ENCODE measurements at regions not wholly inside any gene's neighbourhood (a gene's known extent, or its start where the extent isn't known, plus 50 kb on each side); places are given as distances from the start of the nearest gene placed in this dataset.
"Not testable (repeated sequence)": the region's sequence is repeated elsewhere in the genome, so short reads cannot be mapped to it uniquely, and the experiment has no call there.

- Histone ChIP-seq H3K36me3 (ENCODE audit: control insufficient read depth, low read depth, low read length) (no peaks in the 10 kb centered on the region), H3K4me1 (ENCODE audit: control insufficient read depth, low read depth, low read length) (peaks cover 4% of the 10 kb centered on the region), H3K27me3 (ENCODE audit: control insufficient read depth, insufficient read depth, low read length) (no peaks in the 10 kb centered on the region), H3K9me3 (ENCODE audit: control insufficient read depth, low read depth, low read length) (no peaks in the 10 kb centered on the region), H3K4me3 (ENCODE audit: low read length) (no peak overlapping the region), H3K27ac (ENCODE audit: low read length) (no peak overlapping the region), H3K9ac (ENCODE audit: low read length) (no peak overlapping the region)
Measured at GRCh38 chr6:4265740-4266139, 130.4 kb upstream of the ECI2 start.

DNA sequence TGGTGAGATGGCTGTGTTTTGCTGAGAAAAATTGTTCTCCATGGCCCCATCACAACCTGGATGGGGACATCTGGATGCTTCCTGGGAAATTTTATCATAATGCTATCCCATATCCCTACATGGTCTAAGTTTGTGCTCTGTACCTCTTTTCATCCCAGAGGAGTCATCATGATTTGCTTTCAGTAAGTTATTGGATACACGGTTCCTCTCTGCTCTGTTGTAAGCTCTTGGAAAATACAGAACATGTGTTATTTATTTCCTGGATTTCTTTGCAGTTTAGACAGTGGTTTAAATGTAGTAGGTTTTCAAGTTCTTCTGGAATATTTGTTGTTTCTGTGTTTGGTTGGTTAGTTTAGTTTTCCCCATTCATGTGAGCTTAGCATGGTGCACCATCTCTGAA is 129.2 kb upstream of the ECI2 start:
- Histone ChIP-seq H3K27me3 (ENCODE audit: control insufficient read depth, insufficient read depth, low read length) (no peaks in the 10 kb centered on the region), H3K9me3 (ENCODE audit: control insufficient read depth, low read depth, low read length) (no peaks in the 10 kb centered on the region), H3K36me3 (ENCODE audit: control insufficient read depth, low read depth, low read length) (no peaks in the 10 kb centered on the region), H3K4me3 (ENCODE audit: low read length) (no peak overlapping the region), H3K27ac (ENCODE audit: low read length) (no peak overlapping the region), H3K4me1 (ENCODE audit: control insufficient read depth, low read depth, low read length) (peaks cover 4% of the 10 kb centered on the region), H3K9ac (ENCODE audit: low read length) (no peak overlapping the region)

- peaks cover 4% of the 10 kb centered on the region for H3K4me1 ChIP-seq (ENCODE audit: control insufficient read depth, low read depth, low read length)
- H3K9me3 ChIP-seq (ENCODE audit: control insufficient read depth, low read depth, low read length) = no peaks in the 10 kb centered on the region
- no peak overlapping the region for H3K4me3 ChIP-seq (ENCODE audit: low read length)
- no peaks in the 10 kb centered on the region for H3K36me3 ChIP-seq (ENCODE audit: control insufficient read depth, low read depth, low read length)
- no peak overlapping the region for H3K27ac ChIP-seq (ENCODE audit: low read length)
- no peaks in the 10 kb centered on the region for H3K27me3 ChIP-seq (ENCODE audit: control insufficient read depth, insufficient read depth, low read length)
- no peak overlapping the region for H3K9ac ChIP-seq (ENCODE audit: low read length)
Measured at GRCh38 chr6:4264081-4264480, 128.7 kb upstream of the ECI2 start.

DNA sequence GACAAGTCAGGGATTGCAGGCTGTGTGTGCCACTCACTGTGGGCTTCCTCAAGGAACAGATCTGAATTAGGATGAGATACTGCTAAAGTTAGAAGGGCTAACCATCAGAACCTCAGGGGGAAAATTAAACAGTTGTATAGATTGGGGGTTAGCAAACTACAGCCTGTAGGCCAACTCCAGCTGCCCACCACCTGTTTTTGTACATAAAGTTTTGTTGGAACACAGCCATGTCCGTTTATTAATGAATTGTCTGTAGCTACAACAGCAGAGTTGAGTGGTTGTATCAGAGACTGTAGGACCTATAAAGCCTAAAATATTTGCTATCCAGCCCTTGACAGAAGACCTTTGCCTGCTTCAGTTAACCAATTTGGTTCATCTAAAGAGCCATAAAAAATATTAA is 127.2 kb upstream of the ECI2 start:
- no peak overlapping the region for H3K9ac ChIP-seq (ENCODE audit: low read length)
- H3K9me3 ChIP-seq (ENCODE audit: control insufficient read depth, low read depth, low read length) = no peaks in the 10 kb centered on the region
- H3K36me3 ChIP-seq (ENCODE audit: control insufficient read depth, low read depth, low read length) = no peaks in the 10 kb centered on the region
- H3K4me1 ChIP-seq (ENCODE audit: control insufficient read depth, low read depth, low read length) = peaks cover 4% of the 10 kb centered on the region
- no peak overlapping the region for H3K27ac ChIP-seq (ENCODE audit: low read length)
- no peak overlapping the region for H3K4me3 ChIP-seq (ENCODE audit: low read length)
- H3K27me3 ChIP-seq (ENCODE audit: control insufficient read depth, insufficient read depth, low read length) = no peaks in the 10 kb centered on the region

- no peak overlapping the region for H3K27ac ChIP-seq (ENCODE audit: low read length)
- no peak overlapping the region for H3K9ac ChIP-seq (ENCODE audit: low read length)
- H3K27me3 ChIP-seq (ENCODE audit: control insufficient read depth, insufficient read depth, low read length) = no peaks in the 10 kb centered on the region
- no peaks in the 10 kb centered on the region for H3K36me3 ChIP-seq (ENCODE audit: control insufficient read depth, low read depth, low read length)
- H3K9me3 ChIP-seq (ENCODE audit: control insufficient read depth, low read depth, low read length) = no peaks in the 10 kb centered on the region
- H3K4me1 ChIP-seq (ENCODE audit: control insufficient read depth, low read depth, low read length) = no peaks in the 10 kb centered on the region
- H3K4me3 ChIP-seq (ENCODE audit: low read length) = no peak overlapping the region
Measured at GRCh38 chr6:4259391-4259790, 124.0 kb upstream of the ECI2 start.

DNA sequence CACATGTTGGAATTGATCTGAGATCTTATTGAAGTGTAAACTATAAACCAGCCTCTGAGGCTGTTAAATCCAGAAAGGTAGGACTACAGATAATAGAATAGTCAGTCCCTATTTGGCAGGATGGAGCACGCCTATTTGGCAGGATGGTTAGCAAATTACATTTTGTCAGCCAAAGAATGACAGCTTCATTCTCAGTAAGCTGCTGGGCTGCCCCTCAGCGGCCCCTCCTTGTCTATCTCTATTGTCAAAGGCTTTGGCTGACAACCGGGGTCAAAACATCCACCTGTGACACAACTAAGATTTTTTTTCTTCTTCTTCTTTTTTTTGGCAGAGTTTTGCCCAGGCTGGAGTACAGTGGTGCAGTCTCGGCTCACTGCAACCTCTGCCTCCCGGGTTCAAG is 123.4 kb upstream of the ECI2 start:
- Histone ChIP-seq H3K9me3 (ENCODE audit: control insufficient read depth, low read depth, low read length) (no peaks in the 10 kb centered on the region), H3K27ac (ENCODE audit: low read length) (no peak overlapping the region), H3K9ac (ENCODE audit: low read length) (no peak overlapping the region), H3K4me3 (ENCODE audit: low read length) (no peak overlapping the region), H3K4me1 (ENCODE audit: control insufficient read depth, low read depth, low read length) (no peaks in the 10 kb centered on the region), H3K27me3 (ENCODE audit: control insufficient read depth, insufficient read depth, low read length) (no peaks in the 10 kb centered on the region), H3K36me3 (ENCODE audit: control insufficient read depth, low read depth, low read length) (no peaks in the 10 kb centered on the region)

DNA sequence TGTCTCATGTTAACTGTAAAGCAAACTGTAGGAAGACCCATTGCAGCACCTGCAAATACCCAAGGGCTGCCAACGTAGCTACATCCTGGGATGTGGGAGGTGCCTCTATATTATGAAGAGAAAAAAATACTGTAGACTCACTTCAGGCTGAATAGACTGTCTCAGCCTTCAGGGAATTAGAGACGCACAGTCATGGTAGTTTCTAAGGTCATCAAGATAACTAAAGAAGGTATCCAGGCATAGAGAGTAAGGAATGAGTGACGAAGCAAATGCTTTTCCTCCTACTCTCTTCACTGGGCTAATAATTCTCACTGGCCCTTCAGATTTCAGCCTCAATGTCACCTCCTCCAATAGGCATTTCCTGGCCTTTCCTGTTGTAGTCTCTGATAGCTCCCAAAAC is 121.6 kb upstream of the ECI2 start:
- no peak overlapping the region for H3K27ac ChIP-seq (ENCODE audit: low read length)
- no peaks in the 10 kb centered on the region for H3K4me1 ChIP-seq (ENCODE audit: control insufficient read depth, low read depth, low read length)
- H3K4me3 ChIP-seq (ENCODE audit: low read length) = no peak overlapping the region
- H3K9ac ChIP-seq (ENCODE audit: low read length) = no peak overlapping the region
- no peaks in the 10 kb centered on the region for H3K27me3 ChIP-seq (ENCODE audit: control insufficient read depth, insufficient read depth, low read length)
- H3K9me3 ChIP-seq (ENCODE audit: control insufficient read depth, low read depth, low read length) = no peaks in the 10 kb centered on the region
- H3K36me3 ChIP-seq (ENCODE audit: control insufficient read depth, low read depth, low read length) = no peaks in the 10 kb centered on the region

DNA sequence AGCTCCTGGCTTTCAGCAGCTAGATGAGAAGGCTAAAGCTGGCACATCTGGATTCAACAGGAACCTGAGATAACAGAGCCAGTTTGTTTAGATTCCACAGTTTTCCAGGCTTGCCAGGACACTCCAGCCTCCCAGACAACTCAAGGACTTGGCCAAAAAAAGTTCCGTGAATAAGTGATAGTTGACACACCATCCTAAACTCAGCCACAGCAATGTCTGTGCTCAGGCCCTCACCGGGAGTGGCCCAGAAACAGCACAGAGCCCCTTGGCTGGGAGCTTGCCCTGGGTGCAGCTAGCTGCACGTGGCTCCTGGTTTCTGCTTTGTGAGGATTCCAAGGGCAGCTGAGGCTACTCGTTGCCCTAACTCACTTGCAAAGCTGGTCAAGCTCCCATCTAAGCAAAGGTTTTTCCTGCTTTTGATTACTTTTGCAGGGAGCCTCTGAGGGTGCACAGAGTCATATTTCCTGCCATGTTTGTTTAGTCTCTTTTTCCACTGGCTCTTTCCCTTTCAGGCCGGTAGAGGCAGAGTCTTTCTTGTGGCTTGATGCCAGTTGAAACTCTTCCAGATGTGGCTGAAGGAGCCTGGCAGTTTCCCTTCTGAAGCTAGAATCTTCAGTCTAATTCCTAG is 118.3 kb upstream of the ECI2 start:
- H3K9me3 ChIP-seq (ENCODE audit: control insufficient read depth, low read depth, low read length) = no peaks in the 10 kb centered on the region
- no peak overlapping the region for H3K27ac ChIP-seq (ENCODE audit: low read length)
- H3K4me1 ChIP-seq (ENCODE audit: control insufficient read depth, low read depth, low read length) = no peaks in the 10 kb centered on the region
- H3K36me3 ChIP-seq (ENCODE audit: control insufficient read depth, low read depth, low read length) = no peaks in the 10 kb centered on the region
- no peak overlapping the region for H3K4me3 ChIP-seq (ENCODE audit: low read length)
- H3K27me3 ChIP-seq (ENCODE audit: control insufficient read depth, insufficient read depth, low read length) = no peaks in the 10 kb centered on the region
- H3K9ac ChIP-seq (ENCODE audit: low read length) = no peak overlapping the region

- not testable (repeated sequence) for H3K4me3 ChIP-seq (ENCODE audit: low read length); H3K9me3 ChIP-seq (ENCODE audit: control insufficient read depth, low read depth, low read length); H3K9ac ChIP-seq (ENCODE audit: low read length); H3K27ac ChIP-seq (ENCODE audit: low read length); H3K36me3 ChIP-seq (ENCODE audit: control insufficient read depth, low read depth, low read length); H3K4me1 ChIP-seq (ENCODE audit: control insufficient read depth, low read depth, low read length); H3K27me3 ChIP-seq (ENCODE audit: control insufficient read depth, insufficient read depth, low read length)
Measured at GRCh38 chr6:4252445-4252844, 117.1 kb upstream of the ECI2 start.

GRCh38 chr6:4250645-4251044 is 115.3 kb upstream of the ECI2 start:
- H3K9me3 ChIP-seq (ENCODE audit: control insufficient read depth, low read depth, low read length) = no peaks in the 10 kb centered on the region

DNA sequence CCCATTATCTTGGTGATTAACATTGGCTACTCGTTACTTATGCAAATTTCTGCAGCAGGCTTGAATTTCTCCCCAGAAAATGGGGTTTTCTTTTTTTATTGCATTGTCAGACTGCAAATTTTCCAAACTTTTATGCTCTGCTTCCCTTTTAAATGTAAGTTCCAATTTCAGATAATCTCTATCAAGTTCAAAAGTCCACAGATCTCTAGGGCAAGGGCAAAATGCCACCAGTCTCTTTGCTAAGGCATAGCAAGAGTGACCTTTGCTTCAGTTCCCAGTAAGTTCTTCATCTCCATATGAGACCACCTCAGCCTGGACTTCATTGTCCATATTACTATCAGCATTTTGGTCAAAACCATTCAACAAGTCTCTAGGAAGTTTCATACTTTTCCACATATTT is 108.5 kb upstream of the ECI2 start:
- H3K27ac ChIP-seq (ENCODE audit: low read length); H3K36me3 ChIP-seq (ENCODE audit: control insufficient read depth, low read depth, low read length); H3K4me3 ChIP-seq (ENCODE audit: low read length); H3K9me3 ChIP-seq (ENCODE audit: control insufficient read depth, low read depth, low read length); H3K4me1 ChIP-seq (ENCODE audit: control insufficient read depth, low read depth, low read length); H3K27me3 ChIP-seq (ENCODE audit: control insufficient read depth, insufficient read depth, low read length); H3K9ac ChIP-seq (ENCODE audit: low read length): not testable (repeated sequence)

More at GRCh38 chr6:4250645-4251044, 115.3 kb upstream of the ECI2 start:
- H3K4me3 ChIP-seq (ENCODE audit: low read length) = no peak overlapping the region
- H3K9ac ChIP-seq (ENCODE audit: low read length) = no peak overlapping the region
- H3K36me3 ChIP-seq (ENCODE audit: control insufficient read depth, low read depth, low read length) = no peaks in the 10 kb centered on the region
- no peaks in the 10 kb centered on the region for H3K4me1 ChIP-seq (ENCODE audit: control insufficient read depth, low read depth, low read length)
- H3K27ac ChIP-seq (ENCODE audit: low read length) = no peak overlapping the region
- H3K27me3 ChIP-seq (ENCODE audit: control insufficient read depth, insufficient read depth, low read length) = no peaks in the 10 kb centered on the region

DNA sequence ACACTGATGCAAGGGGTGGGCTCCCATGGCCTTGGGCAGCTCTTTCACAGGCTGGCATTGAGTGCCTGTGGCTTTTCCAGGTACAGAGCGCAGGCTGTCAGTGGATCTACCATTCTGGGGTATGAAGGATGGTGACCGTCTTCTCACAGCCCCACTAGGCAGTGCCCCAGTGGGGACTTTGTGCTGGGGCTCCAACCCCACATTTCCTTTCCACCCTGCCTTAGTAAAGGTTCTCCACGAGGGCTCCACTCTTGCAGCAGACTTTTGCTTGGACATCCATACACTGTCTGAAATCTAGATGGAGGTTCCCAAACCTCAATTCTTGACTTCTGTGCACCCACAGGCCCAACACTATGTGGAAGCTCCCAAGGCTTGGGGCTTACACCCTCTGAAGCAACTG is 107.9 kb upstream of the ECI2 start:
- Histone ChIP-seq H3K9ac (ENCODE audit: low read length) (no peak overlapping the region), H3K9me3 (ENCODE audit: control insufficient read depth, low read depth, low read length) (peaks cover 4% of the 10 kb centered on the region), H3K4me3 (ENCODE audit: low read length) (no peak overlapping the region), H3K4me1 (ENCODE audit: control insufficient read depth, low read depth, low read length) (no peaks in the 10 kb centered on the region), H3K36me3 (ENCODE audit: control insufficient read depth, low read depth, low read length) (no peaks in the 10 kb centered on the region), H3K27me3 (ENCODE audit: control insufficient read depth, insufficient read depth, low read length) (no peaks in the 10 kb centered on the region), H3K27ac (ENCODE audit: low read length) (no peak overlapping the region)
